ENCODE measurements at regions not wholly inside any gene's neighbourhood (a gene's known extent, or its start where the extent isn't known, plus 50 kb on each side); places are given as distances from the start of the nearest gene placed in this dataset.

DNA sequence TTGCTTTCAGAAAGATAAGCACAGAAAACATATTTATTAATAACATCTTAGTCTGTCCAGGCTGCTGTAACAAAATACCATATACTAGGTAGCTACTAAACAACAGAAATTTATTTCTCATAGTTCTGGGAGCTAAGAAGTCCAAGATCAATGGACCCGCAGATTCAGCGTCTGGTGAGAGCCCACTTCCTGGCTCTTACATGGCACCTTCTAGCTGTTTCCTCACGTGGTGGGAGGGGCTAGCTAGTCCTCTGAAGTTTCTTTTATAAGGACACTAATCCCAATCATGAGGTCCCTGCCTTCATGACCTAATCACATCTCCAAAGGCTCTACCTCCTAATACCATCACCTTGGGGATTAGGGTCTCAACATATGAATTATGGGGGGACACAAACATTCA lies 57.2 kb upstream of the AFF2 start:
- no peak overlapping the region for H3K4me3 Mint-ChIP-seq (ENCODE audit: low read depth)
- H3K36me3 Mint-ChIP-seq (ENCODE audit: insufficient read depth): no peaks in the 10 kb centered on the region
- H3K9me3 Mint-ChIP-seq (ENCODE audit: low read depth): peaks cover 32% of the 10 kb centered on the region
- H3K4me1 Mint-ChIP-seq (ENCODE audit: low read depth): no peaks in the 10 kb centered on the region
- no peak for DNase-seq (ENCODE audit: low spot score, unreplicated experiment)
- no peak overlapping the region for H3K27ac Mint-ChIP-seq
- TF ChIP-seq, protein P1, sequence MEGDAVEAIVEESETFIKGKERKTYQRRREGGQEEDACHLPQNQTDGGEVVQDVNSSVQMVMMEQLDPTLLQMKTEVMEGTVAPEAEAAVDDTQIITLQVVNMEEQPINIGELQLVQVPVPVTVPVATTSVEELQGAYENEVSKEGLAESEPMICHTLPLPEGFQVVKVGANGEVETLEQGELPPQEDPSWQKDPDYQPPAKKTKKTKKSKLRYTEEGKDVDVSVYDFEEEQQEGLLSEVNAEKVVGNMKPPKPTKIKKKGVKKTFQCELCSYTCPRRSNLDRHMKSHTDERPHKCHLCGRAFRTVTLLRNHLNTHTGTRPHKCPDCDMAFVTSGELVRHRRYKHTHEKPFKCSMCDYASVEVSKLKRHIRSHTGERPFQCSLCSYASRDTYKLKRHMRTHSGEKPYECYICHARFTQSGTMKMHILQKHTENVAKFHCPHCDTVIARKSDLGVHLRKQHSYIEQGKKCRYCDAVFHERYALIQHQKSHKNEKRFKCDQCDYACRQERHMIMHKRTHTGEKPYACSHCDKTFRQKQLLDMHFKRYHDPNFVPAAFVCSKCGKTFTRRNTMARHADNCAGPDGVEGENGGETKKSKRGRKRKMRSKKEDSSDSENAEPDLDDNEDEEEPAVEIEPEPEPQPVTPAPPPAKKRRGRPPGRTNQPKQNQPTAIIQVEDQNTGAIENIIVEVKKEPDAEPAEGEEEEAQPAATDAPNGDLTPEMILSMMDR (IDR thresholded peaks at IDR 0.05; ENCODE audit: unreplicated experiment): no peak
- peaks cover 3% of the 10 kb centered on the region for H3K27me3 Mint-ChIP-seq

DNA sequence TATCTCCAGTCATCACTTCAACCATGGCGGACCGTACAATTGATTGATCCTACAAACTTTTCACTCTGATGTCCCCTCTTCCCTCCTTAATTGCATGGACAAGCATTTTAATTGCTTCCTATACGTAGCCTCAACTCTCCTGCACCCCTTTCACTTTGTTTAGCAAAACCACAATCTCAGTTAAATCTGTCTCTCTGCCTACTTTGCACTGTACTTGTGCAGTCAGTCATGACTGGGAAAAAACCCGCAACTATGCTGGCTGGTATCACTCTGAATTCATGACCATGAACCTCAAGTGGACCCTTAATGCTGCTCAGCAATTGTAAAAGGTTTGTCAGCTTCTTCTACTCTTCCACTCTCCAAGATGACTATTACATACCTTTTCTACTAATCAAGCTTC lies 51.7 kb upstream of the AFF2 start:
- TF ChIP-seq, protein P1 (IDR thresholded peaks at IDR 0.05; ENCODE audit: unreplicated experiment): no peak
- Mint-ChIP-seq H3K9me3 (ENCODE audit: low read depth) (peaks cover 27% of the 10 kb centered on the region), H3K27ac (no peak overlapping the region), H3K4me3 (ENCODE audit: low read depth) (no peak overlapping the region), H3K4me1 (ENCODE audit: low read depth) (peaks cover 6% of the 10 kb centered on the region), H3K36me3 (ENCODE audit: insufficient read depth) (no peaks in the 10 kb centered on the region), H3K27me3 (peaks cover 3% of the 10 kb centered on the region)
- DNase-seq (ENCODE audit: low spot score, unreplicated experiment): no peak

Data from progenitor cell of endocrine pancreas (in vitro differentiated cells).